GM12892 (cell line): ENCODE measurements at regions not wholly inside any gene's neighbourhood (a gene's known extent, or its start where the extent isn't known, plus 50 kb on each side); places are given as distances from the start of the nearest gene placed in this dataset.

Source experiments
- POLR2A ChIP-seq: IDR thresholded peaks from 2 replicates; pipeline ENCODE4 v1.6.1; 2011; ENCODE audit warnings: low read depth, low read length, control low read depth
- POLR2AphosphoS5 ChIP-seq: IDR thresholded peaks from 2 replicates; pipeline ENCODE4 v1.6.1; 2011; ENCODE audit warnings: low read depth, low read length, control low read depth

DNA sequence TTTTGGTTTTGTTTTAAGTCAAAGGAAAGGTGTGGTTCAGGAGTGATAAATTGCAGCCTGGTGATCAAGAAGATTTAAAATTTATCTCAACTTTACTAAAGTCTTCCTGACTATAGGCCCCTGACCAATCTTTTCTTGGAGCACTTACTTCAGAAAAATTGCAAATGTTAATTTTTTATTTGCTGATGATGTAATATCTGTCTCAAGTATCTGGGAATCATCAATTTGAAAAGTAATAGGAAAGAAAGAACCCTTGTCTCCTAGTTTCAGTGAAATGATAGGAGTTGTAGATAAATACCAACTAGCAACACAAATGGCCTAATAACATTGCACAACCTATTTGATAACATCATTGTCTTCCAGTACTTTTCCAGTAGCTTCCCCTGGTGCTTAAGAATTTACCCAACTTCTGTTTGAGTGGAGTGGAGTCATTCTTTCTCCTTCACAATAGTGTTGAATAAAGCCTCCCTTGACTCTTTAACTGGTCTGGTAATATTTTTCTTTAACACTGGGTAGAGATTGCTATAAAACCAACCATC is 648.3 kb upstream of the ADGRB3 start:
- TF ChIP-seq POLR2AphosphoS5 = no peak
- TF ChIP-seq POLR2A = no peak
